ENCODE measurements at regions not wholly inside any gene's neighbourhood (a gene's known extent, or its start where the extent isn't known, plus 50 kb on each side); places are given as distances from the start of the nearest gene placed in this dataset.

- TF ChIP-seq ATF3 (CRISPR knock-in tag; conservative IDR thresholded peaks at IDR 0.05) (no peak), CTCF (IDR thresholded peaks at IDR 0.05) (no peak), AFF4 (CRISPR knock-in tag; IDR thresholded peaks at IDR 0.05; ENCODE audit: borderline replicate concordance) (no peak)
Measured at GRCh38 chr12:60387356-60387755, 791.5 kb downstream of the SLC16A7 start.
